HepG2 (cell line): ENCODE measurements at regions not wholly inside any gene's neighbourhood (a gene's known extent, or its start where the extent isn't known, plus 50 kb on each side); places are given as distances from the start of the nearest gene placed in this dataset.

ENCODE experiments used
- ATAC-seq: fragments of 200-7000 bp; cut with Tn5 transposase; 3 replicates; pipeline ENCODE4 v1.9.1; 2020; ENCODE audit warnings: mild to moderate bottlenecking, moderate library complexity
- BruUV-seq: library from RNA; stranded (reverse); fragments of 400-500 nt; replicated peaks from 2 replicates; lab custom pipeline; 2021; lab: Mats Ljungman, UMichigan
- CTCF ChIA-PET: fragments of 300-600 bp; formaldehyde crosslinking; extraction: SDS; loops from one replicate; lab custom pipeline; 2021; ENCODE audit warnings: low total read pairs, inconsistent platforms, low intra/inter-chr PET ratio; lab: Yijun Ruan, JAX
- POLR2A ChIA-PET: fragments of 350-600 bp; sonication (Branson Sonifier 250); formaldehyde crosslinking; loops from one replicate; lab custom pipeline; 2020; ENCODE audit warnings: antibody characterized with exemption, inconsistent platforms; lab: Yijun Ruan, JAX
- DNase-seq: peaks from one replicate; pipeline ENCODE4 v3.0.0-alpha.2; 2015; ENCODE audit warnings: low spot score
- FAIRE-seq: peaks from 3 replicates; lab custom pipeline; 2011; peaks lifted over from hg19 to GRCh38; lab: Jason Lieb, UNC
- H2AFZ ChIP-seq: one replicate; pipeline ENCODE4 v1.6.1; 2011; ENCODE audit warnings: low read length, inconsistent platforms
- H3K27ac ChIP-seq: fragments of 300-600 bp; 3 replicates; pipeline ENCODE4 v1.8.0; 2011; ENCODE audit warnings: mixed run types, mild to moderate bottlenecking, mixed read lengths, low read length, inconsistent platforms; ENCODE audit not compliant: insufficient read depth; ENCODE audit errors: extremely low read length
- H3K27me3 ChIP-seq, 2 experiments: fragments of 200-600 bp in 1 of 2; 2 replicates in 1 of 2; 3 replicates in 1 of 2; pipeline versions ENCODE4 v1.6.0 to v1.8.0; 2011; ENCODE audit warnings: low read length in 2 of 2, mild to moderate bottlenecking in 2 of 2, moderate library complexity in 2 of 2, inconsistent platforms in 1 of 2; ENCODE audit not compliant: insufficient read depth in 2 of 2, control insufficient read depth in 1 of 2
- H3K36me3 ChIP-seq, 2 experiments: fragments of 200-600 bp in 1 of 2; replicated peaks in 1 of 2; 2 replicates in 1 of 2; 3 replicates in 1 of 2; pipeline versions ENCODE4 v1.5.1 to v1.8.0; 2011; ENCODE audit warnings: low read length in 2 of 2, inconsistent platforms in 1 of 2; ENCODE audit not compliant: insufficient read depth in 2 of 2, control insufficient read depth in 1 of 2
- H3K4me1 ChIP-seq: 2 replicates; pipeline ENCODE4 v1.5.1; 2012; ENCODE audit warnings: low read length, inconsistent platforms; ENCODE audit not compliant: insufficient read depth
- H3K4me2 ChIP-seq: 2 replicates; pipeline ENCODE4 v1.6.0; 2011; ENCODE audit warnings: low read depth, low read length, inconsistent platforms
- H3K4me3 ChIP-seq, 3 experiments: fragments of 200-600 bp in 1 of 3; sonication (generic), shearing (Covaris generic) in 1 of 3; replicated peaks in 1 of 3; 2 replicates each; pipeline ENCODE4 v1.5.1; 2011 to 2016; ENCODE audit warnings: low read length in 3 of 3, inconsistent platforms in 2 of 3, low read depth in 2 of 3, mild to moderate bottlenecking in 2 of 3, control low read depth in 1 of 3, mixed read lengths in 1 of 3; ENCODE audit not compliant: insufficient read depth in 1 of 3
- H3K79me2 ChIP-seq: one replicate; pipeline ENCODE4 v1.6.1; 2011; ENCODE audit warnings: low read length, inconsistent platforms; ENCODE audit not compliant: insufficient read depth
- H3K9ac ChIP-seq: 2 replicates; pipeline ENCODE4 v1.6.0; 2011; ENCODE audit warnings: mild to moderate bottlenecking, low read depth, low read length, inconsistent platforms; ENCODE audit not compliant: insufficient read depth
- H3K9me3 ChIP-seq: 2 replicates; pipeline ENCODE4 v1.5.1; 2012; ENCODE audit warnings: mild to moderate bottlenecking, low read length
- H4K20me1 ChIP-seq: 2 replicates; pipeline ENCODE4 v1.6.0; 2011; ENCODE audit warnings: inconsistent platforms, mild to moderate bottlenecking, low read length, moderate library complexity; ENCODE audit not compliant: insufficient read depth
- FOXA3 ChIP-seq: IDR thresholded peaks from 2 replicates; pipeline ENCODE4 v1.6.1; 2016; ENCODE audit warnings: missing genetic modification reagents, missing compliant biosample characterization
- FOXJ3 ChIP-seq: sonication (generic); formaldehyde crosslinking; IDR thresholded peaks from 2 replicates; pipeline ENCODE4 v1.4.0; 2020; ENCODE audit warnings: missing genetic modification reagents, mild to moderate bottlenecking, borderline replicate concordance
- HINFP ChIP-seq: sonication (generic); formaldehyde crosslinking; IDR thresholded peaks from 2 replicates; pipeline ENCODE4 v1.4.0; 2020; ENCODE audit warnings: low read depth, mild to moderate bottlenecking, missing genetic modification reagents
- ISX ChIP-seq: sonication (generic); formaldehyde crosslinking; conservative IDR thresholded peaks from 2 replicates; pipeline ENCODE4 v1.5.0; 2020; ENCODE audit warnings: missing genetic modification reagents
- KLF16 ChIP-seq, 2 experiments: sonication (generic) in 1 of 2; formaldehyde crosslinking in 1 of 2; IDR thresholded peaks; 2 replicates each; pipeline versions ENCODE4 v1.6.1 to v1.8.0; 2016 to 2023; ENCODE audit warnings: missing genetic modification reagents in 2 of 2, missing compliant biosample characterization in 1 of 2
- MAFG ChIP-seq: sonication (generic); formaldehyde crosslinking; IDR thresholded peaks from 2 replicates; pipeline ENCODE4 v1.5.1; 2020; ENCODE audit warnings: mild to moderate bottlenecking, missing genetic modification reagents
- MEIS2 ChIP-seq: sonication (generic); formaldehyde crosslinking; IDR thresholded peaks from 2 replicates; pipeline ENCODE4 v1.9.0; 2021; ENCODE audit warnings: mild to moderate bottlenecking, missing genetic modification reagents
- NFE2 ChIP-seq: sonication (generic); formaldehyde crosslinking; IDR thresholded peaks from 2 replicates; pipeline ENCODE4 v1.4.0; 2020; ENCODE audit warnings: missing genetic modification reagents
- POLR2AphosphoS5 ChIP-seq: IDR thresholded peaks from 2 replicates; pipeline ENCODE4 v1.6.1; 2012; ENCODE audit warnings: low read depth, low read length
- PTBP1 ChIP-seq: fragments of 200-400 bp; formaldehyde crosslinking; IDR thresholded peaks from 2 replicates; pipeline ENCODE4 v1.6.1; 2018; ENCODE audit warnings: low read length, low read depth; ENCODE audit not compliant: poor library complexity, severe bottlenecking
- SP4 ChIP-seq: sonication (generic); formaldehyde crosslinking; IDR thresholded peaks from 2 replicates; pipeline ENCODE4 v1.8.1; 2023; ENCODE audit warnings: mild to moderate bottlenecking, missing genetic modification reagents
- ZKSCAN8 ChIP-seq: IDR thresholded peaks from 2 replicates; pipeline ENCODE4 v1.6.1; 2016; ENCODE audit warnings: borderline replicate concordance, missing genetic modification reagents, missing compliant biosample characterization
- ZNF232 ChIP-seq: sonication (generic); formaldehyde crosslinking; IDR thresholded peaks from 2 replicates; pipeline ENCODE4 v1.4.0; 2020; ENCODE audit warnings: missing genetic modification reagents, borderline replicate concordance
- ZNF256 ChIP-seq: sonication (generic); formaldehyde crosslinking; conservative IDR thresholded peaks from 2 replicates; pipeline ENCODE4 v1.4.0; 2020; ENCODE audit warnings: missing genetic modification reagents
- ZNF329 ChIP-seq: sonication (generic); formaldehyde crosslinking; IDR thresholded peaks from 2 replicates; pipeline ENCODE4 v1.9.0; 2021; ENCODE audit warnings: low read depth, mild to moderate bottlenecking, missing genetic modification reagents
- ZNF512B ChIP-seq: sonication (generic); formaldehyde crosslinking; IDR thresholded peaks from 2 replicates; pipeline ENCODE4 v1.5.1; 2020; ENCODE audit warnings: missing genetic modification reagents, mild to moderate bottlenecking, borderline replicate concordance
- ZNF766 ChIP-seq: sonication (generic); formaldehyde crosslinking; IDR thresholded peaks from 2 replicates; pipeline ENCODE4 v1.5.0; 2020; ENCODE audit warnings: missing genetic modification reagents, borderline replicate concordance
- WGBS: methylation state at CpG from one replicate; pipeline ENCODE4 v1.1.6; 2017; ENCODE audit warnings: low lambda C conversion rate; 5-methylcytosine and 5-hydroxymethylcytosine counted together
- in situ Hi-C: cut with HindIII; loops from 2 replicates; pipeline ENCODE4 v1.10.0; 2017; ENCODE audit warnings: low pct_unique_long_range_greater_than_20kb; ENCODE audit not compliant: extremely low pct_ligation_motif_present
- intact Hi-C: fragments of 100-400 bp; cut with micrococcal nuclease; formaldehyde crosslinking; loops from one replicate; pipeline ENCODE4 v1.10.0; 2022; ENCODE audit not compliant: unreplicated experiment

GRCh38 chrX:4661771-4662170, 948.3 kb upstream of the PRKX start:
- no TSS peak for BruUV-seq
- FAIRE-seq: no peak
- ATAC-seq: no peak
- ChIA-PET CTCF (no interaction called here), POLR2A (no interaction called here)
- 14% methylated on average over 5 of the region's 5 CpGs for WGBS
- no peak for DNase-seq
- H3K27ac ChIP-seq: no peak overlapping the region
- no peak overlapping the region for H3K9ac ChIP-seq
- H3K36me3 ChIP-seq: no peaks in the 10 kb centered on the region
- no peak overlapping the region for H2AFZ ChIP-seq
- no peaks in the 10 kb centered on the region for H3K4me1 ChIP-seq
- H3K9me3 ChIP-seq: peaks cover 43% of the 10 kb centered on the region
- no peaks in the 10 kb centered on the region for H3K79me2 ChIP-seq
- TF ChIP-seq ZNF329 (CRISPR knock-in tag) (no peak), PTBP1 (no peak), FOXA3 (no peak), ZKSCAN8 (CRISPR knock-in tag) (no peak), KLF16 (CRISPR knock-in tag; IDR thresholded peaks at IDR 0.05) (no peak), ZNF512B (CRISPR knock-in tag) (no peak), NFE2 (CRISPR knock-in tag) (no peak), HINFP (CRISPR knock-in tag) (no peak), MAFG (CRISPR knock-in tag) (no peak), ZNF766 (CRISPR knock-in tag) (no peak), MEIS2 (CRISPR knock-in tag) (no peak), SP4 (CRISPR knock-in tag) (no peak), ZNF232 (CRISPR knock-in tag) (no peak), FOXJ3 (CRISPR knock-in tag) (no peak), ISX (CRISPR knock-in tag) (no peak), ZNF256 (CRISPR knock-in tag) (no peak), POLR2AphosphoS5 (no peak)
- no peak overlapping the region for H3K4me2 ChIP-seq
- no peaks in the 10 kb centered on the region for H3K27me3 ChIP-seq
- no peaks in the 10 kb centered on the region for H4K20me1 ChIP-seq
- intact Hi-C loops (no loop called here), in situ Hi-C loops (no loop called here)
- no peak overlapping the region for H3K4me3 ChIP-seq
